ENCODE measurements at regions not wholly inside any gene's neighbourhood (a gene's known extent, or its start where the extent isn't known, plus 50 kb on each side); places are given as distances from the start of the nearest gene placed in this dataset.
"Not testable (repeated sequence)": the region's sequence is repeated elsewhere in the genome, so short reads cannot be mapped to it uniquely, and the experiment has no call there.

DNA sequence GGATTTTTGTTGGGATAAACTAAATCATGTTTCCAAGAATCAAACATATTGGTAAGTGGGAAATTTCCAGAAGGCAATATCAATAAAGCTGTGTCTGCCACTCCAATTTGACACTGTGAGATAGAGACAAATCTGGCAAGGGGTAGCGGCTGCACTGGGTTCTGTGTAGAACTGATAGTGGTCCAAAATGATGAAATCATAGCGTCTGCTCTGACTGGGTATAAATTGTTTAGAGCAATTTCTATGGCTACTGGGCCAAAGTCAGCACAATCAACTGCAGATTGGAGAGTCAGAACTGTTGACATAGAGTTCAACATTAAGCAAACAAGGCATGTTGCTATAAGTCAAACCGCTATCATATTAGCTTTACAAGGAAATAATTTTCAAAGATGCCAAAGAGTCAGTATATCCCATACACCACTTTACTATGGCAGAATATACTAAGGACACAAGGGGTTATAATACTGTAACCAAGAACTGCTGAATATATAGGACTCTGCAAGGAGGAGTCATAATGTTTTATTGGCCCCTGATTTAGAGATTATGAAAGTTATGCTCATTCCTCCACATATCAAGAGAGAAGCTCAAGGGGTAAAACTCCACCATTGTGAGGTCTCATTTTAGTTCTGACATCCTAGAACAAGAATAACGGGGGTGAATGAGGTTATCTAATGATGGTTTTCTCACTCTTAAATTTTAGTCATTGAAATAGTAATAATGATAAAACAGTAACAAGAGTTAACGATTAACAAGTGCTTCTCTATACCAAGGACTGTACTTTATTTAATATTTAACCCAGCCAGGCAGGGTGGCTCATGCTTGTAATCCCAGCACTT is 309.7 kb upstream of the GADL1 start:
- intact Hi-C loops (cut with micrococcal nuclease) = no loop called here
- H3K9me3 Mint-ChIP-seq = peaks cover 15% of the 10 kb centered on the region
- ChIA-PET POLR2A (no interaction called here), CTCF (no interaction called here)
- peaks cover 1% of the 10 kb centered on the region for H3K36me3 Mint-ChIP-seq
- DNase-seq = no peak
- H3K4me1 Mint-ChIP-seq (ENCODE audit: low read depth) = peaks cover 2% of the 10 kb centered on the region
- no peak overlapping the region for H3K4me3 Mint-ChIP-seq
- H3K27ac Mint-ChIP-seq = no peak overlapping the region
- no peaks in the 10 kb centered on the region for H3K27me3 Mint-ChIP-seq

GRCh38 chr3:31204796-31205056 is 310.3 kb upstream of the GADL1 start:
- intact Hi-C loops (cut with micrococcal nuclease); H3K4me3 Mint-ChIP-seq; H3K36me3 Mint-ChIP-seq; DNase-seq; POLR2A ChIA-PET; H3K27me3 Mint-ChIP-seq; CTCF ChIA-PET; H3K4me1 Mint-ChIP-seq (ENCODE audit: low read depth); H3K27ac Mint-ChIP-seq: not testable (repeated sequence)
- peaks cover 15% of the 10 kb centered on the region for H3K9me3 Mint-ChIP-seq

GRCh38 chr3:31210068-31210645 is 315.7 kb upstream of the GADL1 start:
- intact Hi-C loops (cut with micrococcal nuclease) = loop anchor here (5.0 to 10.0 kb wide), 6 partner anchors 103 to 565 kb away; partner anchors contain the start of gene STT3B
- CTCF ChIA-PET = interaction anchor here (1.0 to 1.1 kb wide), 2 partner anchors 13 to 17 kb away, joined by 3 read pairs; no protein-coding TSS in a partner anchor
- H3K4me1 Mint-ChIP-seq (ENCODE audit: low read depth) = peaks cover 56% of the 10 kb centered on the region
- peaks cover 14% of the 10 kb centered on the region for H3K9me3 Mint-ChIP-seq
- H3K27me3 Mint-ChIP-seq = no peaks in the 10 kb centered on the region
- DNase-seq = no peak
- no peak overlapping the region for H3K4me3 Mint-ChIP-seq
- no peak overlapping the region for H3K27ac Mint-ChIP-seq
- POLR2A ChIA-PET = no interaction called here
- H3K36me3 Mint-ChIP-seq = peaks cover 1% of the 10 kb centered on the region

DNA sequence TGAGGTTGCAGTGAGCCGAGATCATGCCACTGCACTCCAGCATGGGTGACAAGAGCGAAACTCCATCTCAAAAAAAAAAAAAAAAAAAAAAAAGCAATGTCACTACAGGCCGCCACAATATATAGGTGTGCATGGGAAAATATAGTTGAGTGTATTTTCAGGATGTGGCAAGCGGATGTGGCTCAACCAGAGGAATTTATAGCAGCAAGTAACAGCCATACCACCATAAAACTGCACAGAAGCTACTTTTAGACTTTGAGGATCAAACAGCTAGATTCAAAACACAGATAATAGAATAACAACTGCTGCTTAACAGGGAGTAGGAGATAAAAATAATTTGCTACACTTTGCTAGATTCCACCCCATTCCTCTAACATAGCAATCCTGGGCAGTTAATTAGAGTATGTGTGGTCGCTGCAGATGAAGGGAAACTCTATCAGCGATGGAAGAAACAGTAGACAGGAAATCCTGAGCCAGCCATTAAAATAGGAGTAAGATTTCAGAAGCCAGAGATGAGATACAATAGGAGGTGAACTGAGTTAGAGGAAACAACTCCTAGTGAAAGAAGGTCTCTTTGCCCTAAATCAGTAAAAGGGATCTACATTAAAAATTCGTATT is 318.7 kb upstream of the STT3B start:
- ChIA-PET POLR2A (interaction anchor here (0.7 to 1.4 kb wide), 3 partner anchors 9 to 318 kb away, joined by 3 to 4 read pairs (median 3); partner anchors contain the start of gene STT3B), CTCF (no interaction called here)
- H3K4me3 Mint-ChIP-seq = peak overlapping the region; percentile 1
- peaks cover 94% of the 10 kb centered on the region for H3K4me1 Mint-ChIP-seq (ENCODE audit: low read depth)
- H3K27me3 Mint-ChIP-seq = no peaks in the 10 kb centered on the region
- DNase-seq = peak; percentile 57
- intact Hi-C loops (cut with micrococcal nuclease) = loop anchor here (1.0 to 10.0 kb wide), 10 partner anchors 13 to 569 kb away; partner anchors contain the start of gene STT3B
- H3K36me3 Mint-ChIP-seq = no peaks in the 10 kb centered on the region
- peak overlapping the region; percentile 82 for H3K27ac Mint-ChIP-seq
- no peaks in the 10 kb centered on the region for H3K9me3 Mint-ChIP-seq

DNA sequence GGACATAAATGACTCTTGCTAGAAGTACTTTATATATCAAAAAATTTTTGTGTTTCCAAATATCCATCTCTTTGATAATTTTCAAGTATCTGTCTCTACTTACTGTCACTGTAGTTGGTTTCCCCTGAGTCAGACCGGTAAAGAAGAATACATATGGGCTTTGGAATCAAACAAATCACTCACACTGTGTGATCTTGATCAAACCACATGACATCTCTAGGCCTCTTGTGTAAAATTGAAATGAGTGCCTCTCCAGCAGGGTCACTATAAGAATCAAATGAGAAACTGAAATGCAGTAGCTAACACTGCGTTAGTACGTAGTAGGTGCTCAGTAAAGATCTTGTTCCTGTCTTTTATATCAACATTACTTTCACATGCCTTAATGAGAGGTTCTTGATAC is 314.6 kb upstream of the STT3B start:
- ChIA-PET POLR2A (interaction anchor here (1.1 to 1.2 kb wide), 2 partner anchors 30 to 35 kb away, joined by 3 to 4 read pairs; no protein-coding TSS in a partner anchor), CTCF (no interaction called here)
- H3K9me3 Mint-ChIP-seq = no peaks in the 10 kb centered on the region
- intact Hi-C loops (cut with micrococcal nuclease) = loop anchor here (1.0 to 10.0 kb wide), 5 partner anchors 9 to 573 kb away; no protein-coding TSS in a partner anchor
- H3K4me3 Mint-ChIP-seq = no peak overlapping the region
- no peak for DNase-seq
- H3K27me3 Mint-ChIP-seq = no peaks in the 10 kb centered on the region
- peaks cover 92% of the 10 kb centered on the region for H3K4me1 Mint-ChIP-seq (ENCODE audit: low read depth)
- peaks cover 4% of the 10 kb centered on the region for H3K36me3 Mint-ChIP-seq
- peak overlapping the region; percentile 59 for H3K27ac Mint-ChIP-seq

GRCh38 chr3:31219131-31219843 is 313.4 kb upstream of the STT3B start:
- ChIA-PET CTCF (interaction anchor here (0.7 to 1.0 kb wide), 2 partner anchors 31 to 154 kb away, joined by 3 read pairs; no protein-coding TSS in a partner anchor), POLR2A (interaction anchor here (1.1 kb wide), 1 partner anchor 33 kb away, joined by 4 read pairs; no protein-coding TSS in a partner anchor)
- Mint-ChIP-seq H3K27me3 (no peaks in the 10 kb centered on the region), H3K4me3 (no peak overlapping the region), H3K27ac (peak overlapping the region; percentile 2), H3K4me1 (ENCODE audit: low read depth) (peaks cover 92% of the 10 kb centered on the region), H3K36me3 (peaks cover 4% of the 10 kb centered on the region), H3K9me3 (no peaks in the 10 kb centered on the region)
- intact Hi-C loops (cut with micrococcal nuclease) = loop anchor here (10.0 kb wide), 2 partner anchors 416 to 574 kb away; no protein-coding TSS in a partner anchor
- no peak for DNase-seq

DNA sequence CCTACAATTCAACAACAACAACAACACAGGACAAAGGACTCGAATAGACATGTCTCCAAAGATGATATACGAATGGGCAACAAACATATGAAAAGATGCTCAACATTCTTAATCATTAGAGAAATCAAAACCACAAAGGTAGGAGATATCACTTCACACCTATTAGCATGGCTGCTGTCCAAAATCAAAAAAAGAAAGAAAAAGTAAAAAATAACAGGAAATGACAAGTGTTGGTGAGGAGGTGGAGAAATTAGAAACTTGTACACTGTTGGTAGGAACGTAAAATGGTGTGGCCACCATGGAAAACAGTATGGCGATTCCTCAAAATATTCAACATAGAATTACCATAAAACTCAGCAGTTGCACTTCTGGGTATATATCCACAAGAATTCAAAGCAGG is 312.3 kb upstream of the STT3B start:
- H3K27me3 Mint-ChIP-seq = no peaks in the 10 kb centered on the region
- peak overlapping the region; percentile 47 for H3K27ac Mint-ChIP-seq
- ChIA-PET CTCF (no interaction called here), POLR2A (no interaction called here)
- intact Hi-C loops (cut with micrococcal nuclease) = no loop called here
- peak overlapping the region; percentile 40 for H3K4me3 Mint-ChIP-seq
- H3K36me3 Mint-ChIP-seq = peaks cover 4% of the 10 kb centered on the region
- no peak for DNase-seq
- H3K4me1 Mint-ChIP-seq (ENCODE audit: low read depth) = peaks cover 88% of the 10 kb centered on the region
- H3K9me3 Mint-ChIP-seq = no peaks in the 10 kb centered on the region

- DNase-seq = no peak
- Mint-ChIP-seq H3K27ac (peak overlapping the region; percentile 44), H3K9me3 (no peaks in the 10 kb centered on the region), H3K36me3 (peaks cover 4% of the 10 kb centered on the region), H3K4me3 (no peak overlapping the region), H3K27me3 (no peaks in the 10 kb centered on the region), H3K4me1 (ENCODE audit: low read depth) (peaks cover 85% of the 10 kb centered on the region)
- ChIA-PET CTCF (interaction anchor here (1.2 kb wide), 1 partner anchor 12 kb away, joined by 3 read pairs; no protein-coding TSS in a partner anchor), POLR2A (interaction anchor here (0.6 to 1.3 kb wide), 2 partner anchors 10 to 309 kb away, joined by 3 to 4 read pairs; partner anchors contain the start of gene STT3B)
- intact Hi-C loops (cut with micrococcal nuclease) = no loop called here
Observed at GRCh38 chr3:31223278-31223677, 309.4 kb upstream of the STT3B start.

DNA sequence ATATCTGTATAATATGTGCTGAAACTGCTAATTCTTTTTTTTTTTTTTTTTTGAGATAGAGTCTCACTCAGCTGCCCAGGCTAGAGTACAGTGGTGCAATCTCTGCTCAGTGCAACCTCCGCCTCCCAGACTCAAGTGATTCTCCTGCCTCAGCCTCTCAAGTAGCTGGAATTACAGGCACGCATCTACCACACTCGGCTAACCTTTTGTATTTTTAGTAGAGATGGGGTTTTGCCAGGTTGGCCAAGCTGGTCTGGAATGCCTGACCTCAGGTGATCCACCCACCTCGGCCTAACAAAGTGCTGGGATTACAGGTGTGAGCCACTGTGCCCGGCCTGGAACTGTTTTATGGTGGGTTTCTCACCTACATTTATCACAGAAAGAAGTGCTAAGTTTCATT is 307.8 kb upstream of the STT3B start:
- H3K27me3 Mint-ChIP-seq = no peaks in the 10 kb centered on the region
- ChIA-PET POLR2A (no interaction called here), CTCF (interaction anchor here (0.5 to 1.6 kb wide), 2 partner anchors 19 to 1068 kb away, joined by 3 read pairs; no protein-coding TSS in a partner anchor)
- DNase-seq = no peak
- no peak overlapping the region for H3K27ac Mint-ChIP-seq
- no peaks in the 10 kb centered on the region for H3K9me3 Mint-ChIP-seq
- peaks cover 84% of the 10 kb centered on the region for H3K4me1 Mint-ChIP-seq (ENCODE audit: low read depth)
- intact Hi-C loops (cut with micrococcal nuclease) = loop anchor here (5.0 kb wide), 1 partner anchor 237 kb away; no protein-coding TSS in a partner anchor
- no peak overlapping the region for H3K4me3 Mint-ChIP-seq
- peaks cover 5% of the 10 kb centered on the region for H3K36me3 Mint-ChIP-seq

DNA sequence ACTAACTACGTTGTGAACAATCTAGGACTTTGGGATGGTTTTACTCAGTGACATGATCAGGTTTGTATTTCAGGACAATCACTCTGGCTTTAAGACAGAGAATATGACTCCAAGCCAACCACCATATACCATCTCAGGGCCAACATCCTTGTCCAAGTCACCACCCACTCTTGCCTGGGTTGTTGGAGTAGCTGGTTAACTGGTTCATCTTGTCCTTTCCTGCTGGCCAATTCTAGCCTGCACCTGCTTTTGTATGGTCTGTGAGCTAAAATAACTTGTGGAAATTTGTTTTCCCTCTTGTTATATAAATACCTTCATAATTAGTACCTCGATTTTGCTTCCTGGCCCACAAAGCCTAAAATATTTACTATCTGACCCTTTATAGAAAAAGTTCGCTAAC is 306.8 kb upstream of the STT3B start:
- no peaks in the 10 kb centered on the region for H3K27me3 Mint-ChIP-seq
- ChIA-PET POLR2A (interaction anchor here (1.5 kb wide), 1 partner anchor 24 kb away, joined by 5 read pairs; no protein-coding TSS in a partner anchor), CTCF (interaction anchor here (0.6 to 1.6 kb wide), 2 partner anchors 18 to 69 kb away, joined by 3 read pairs; no protein-coding TSS in a partner anchor)
- H3K27ac Mint-ChIP-seq = peak overlapping the region; percentile 84
- intact Hi-C loops (cut with micrococcal nuclease) = loop anchor here (2.0 to 5.0 kb wide), 2 partner anchors 236 to 307 kb away; partner anchors contain the start of gene STT3B
- no peak for DNase-seq
- H3K4me1 Mint-ChIP-seq (ENCODE audit: low read depth) = peaks cover 83% of the 10 kb centered on the region
- peaks cover 1% of the 10 kb centered on the region for H3K36me3 Mint-ChIP-seq
- H3K4me3 Mint-ChIP-seq = peak overlapping the region; percentile 17
- no peaks in the 10 kb centered on the region for H3K9me3 Mint-ChIP-seq

DNA sequence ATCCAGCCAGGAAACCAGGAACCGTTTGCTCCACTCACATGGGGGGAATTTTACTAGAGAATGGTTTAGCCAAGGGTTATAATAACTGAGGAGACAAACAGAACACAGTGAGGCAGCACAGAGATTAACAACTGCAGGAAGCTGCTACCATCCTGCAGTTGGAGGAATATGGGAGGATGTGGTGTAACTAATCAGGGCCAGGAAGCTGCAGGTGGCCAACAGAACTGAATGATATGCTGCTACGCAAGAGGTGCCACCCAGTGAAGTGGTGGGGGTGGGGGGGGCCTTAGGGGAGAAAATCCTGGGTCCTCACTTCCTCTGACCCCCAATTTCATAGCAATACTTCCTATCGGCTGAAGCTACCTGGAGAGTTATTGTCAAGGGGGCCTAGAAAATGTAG is 306.4 kb upstream of the STT3B start:
- H3K4me3 Mint-ChIP-seq = peak overlapping the region; percentile 17
- peak overlapping the region; percentile 84 for H3K27ac Mint-ChIP-seq
- no peaks in the 10 kb centered on the region for H3K27me3 Mint-ChIP-seq
- POLR2A ChIA-PET = interaction anchor here (0.8 to 1.5 kb wide), 2 partner anchors 14 to 23 kb away, joined by 3 to 5 read pairs; no protein-coding TSS in a partner anchor
- peaks cover 1% of the 10 kb centered on the region for H3K36me3 Mint-ChIP-seq
- DNase-seq = peak; percentile 47
- CTCF ChIA-PET = interaction anchor here (0.6 to 1.1 kb wide), 2 partner anchors 16 to 69 kb away, joined by 3 read pairs; no protein-coding TSS in a partner anchor
- H3K9me3 Mint-ChIP-seq = no peaks in the 10 kb centered on the region
- intact Hi-C loops (cut with micrococcal nuclease) = loop anchor here (2.0 to 5.0 kb wide), 2 partner anchors 236 to 306 kb away; partner anchors contain the start of gene STT3B
- H3K4me1 Mint-ChIP-seq (ENCODE audit: low read depth) = peaks cover 84% of the 10 kb centered on the region
